Common myeloid progenitor, CD34-positive (primary cell): ENCODE measurements at regions not wholly inside any gene's neighbourhood (a gene's known extent, or its start where the extent isn't known, plus 50 kb on each side); places are given as distances from the start of the nearest gene placed in this dataset.

Source experiments
- CTCF ChIA-PET: fragments of 350-600 bp; sonication (Branson Sonifier 250); formaldehyde crosslinking; loops from one replicate; lab custom pipeline; 2021; ENCODE audit warnings: antibody characterized with exemption; lab: Charles Lee
- POLR2A ChIA-PET: fragments of 350-600 bp; sonication (Branson Sonifier 250); formaldehyde crosslinking; loops from one replicate; lab custom pipeline; 2021; ENCODE audit warnings: antibody characterized with exemption; lab: Charles Lee
- DNase-seq, 3 donors: peaks; one replicate each; pipeline versions ENCODE4 v3.0.0 to v3.0.0-alpha.2; 2013
- H3K27ac ChIP-seq, 2 experiments: 1 replicate in 1 of 2; 2 replicates in 1 of 2; pipeline ENCODE4 v1.7.0; 2013; ENCODE audit warnings: inconsistent platforms in 2 of 2, low read length in 2 of 2, mild to moderate bottlenecking in 2 of 2, low read depth in 1 of 2, moderate library complexity in 1 of 2; ENCODE audit not compliant: severe bottlenecking in 2 of 2, insufficient read depth in 1 of 2, poor library complexity in 1 of 2
- H3K27me3 ChIP-seq, 5 experiments: replicated peaks in 2 of 5; 1 replicate in 3 of 5; 2 replicates in 2 of 5; pipeline versions ENCODE4 v1.6.1 to v1.7.0; 2013; ENCODE audit warnings: low read length in 4 of 5, mild to moderate bottlenecking in 2 of 5, moderate library complexity in 2 of 5, inconsistent platforms in 1 of 5; ENCODE audit not compliant: insufficient read depth in 5 of 5, control insufficient read depth in 4 of 5
- H3K36me3 ChIP-seq, 4 experiments: 1 replicate in 2 of 4; 2 replicates in 2 of 4; pipeline versions ENCODE4 v1.6.1 to v1.7.0; 2013; ENCODE audit warnings: low read length in 3 of 4, control low read depth in 1 of 4, mild to moderate bottlenecking in 1 of 4; ENCODE audit not compliant: control insufficient read depth in 4 of 4, insufficient read depth in 4 of 4
- H3K4me1 ChIP-seq, 4 experiments: 1 replicate in 3 of 4; 2 replicates in 1 of 4; pipeline versions ENCODE4 v1.6.1 to v1.7.1; 2013; ENCODE audit warnings: low read length in 3 of 4, mild to moderate bottlenecking in 3 of 4, control low read depth in 1 of 4, inconsistent platforms in 1 of 4, moderate library complexity in 1 of 4; ENCODE audit not compliant: control insufficient read depth in 4 of 4, insufficient read depth in 4 of 4; ENCODE audit errors: control extremely low read depth in 1 of 4
- H3K4me3 ChIP-seq, 7 experiments: 1 replicate in 4 of 7; 2 replicates in 3 of 7; pipeline versions ENCODE4 v1.5.1 to v1.7.0; 2013; ENCODE audit warnings: mild to moderate bottlenecking in 7 of 7, low read length in 6 of 7, moderate library complexity in 6 of 7, inconsistent platforms in 2 of 7, low read depth in 2 of 7, control low read depth in 1 of 7; ENCODE audit not compliant: insufficient read depth in 4 of 7, control insufficient read depth in 1 of 7; ENCODE audit errors: extremely low read depth in 1 of 7
- H3K9me3 ChIP-seq, 5 experiments: 1 replicate in 4 of 5; 2 replicates in 1 of 5; pipeline versions ENCODE4 v1.6.1 to v1.7.1; 2013; ENCODE audit warnings: low read length in 4 of 5, mild to moderate bottlenecking in 2 of 5, inconsistent platforms in 1 of 5, low read depth in 1 of 5, moderate library complexity in 1 of 5; ENCODE audit not compliant: control insufficient read depth in 4 of 5, insufficient read depth in 2 of 5; ENCODE audit errors: control extremely low read depth in 1 of 5
- WGBS: methylation state at CpG from one replicate; pipeline ENCODE4 v1.1.5; 2013; ENCODE audit not compliant: insufficient coverage; 5-methylcytosine and 5-hydroxymethylcytosine counted together

DNA sequence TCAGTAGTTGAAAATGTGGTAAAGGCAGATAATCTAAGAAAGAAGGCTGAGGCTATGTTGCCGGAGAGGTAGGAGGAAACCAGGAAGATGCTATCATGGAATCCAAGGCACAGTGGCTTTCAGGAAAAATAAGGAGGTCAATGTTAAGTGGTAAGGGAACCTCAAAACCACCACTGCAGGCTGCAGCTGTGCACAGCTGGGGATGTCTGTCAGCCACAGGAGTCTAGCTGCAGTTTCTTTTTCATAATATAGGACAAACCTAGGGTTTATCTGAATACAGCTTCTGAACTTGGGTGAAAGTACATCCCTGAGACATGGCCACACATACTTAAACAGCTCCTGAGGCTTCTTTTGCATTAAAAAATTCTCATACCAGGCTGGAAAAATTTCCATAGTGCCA lies 93.9 kb downstream of the SLC5A7 start:
- Histone ChIP-seq H3K27me3 (no peaks in the 10 kb centered on the region), H3K27ac (no peak overlapping the region), H3K4me3 (peak overlapping the region in 1 of 7 experiments; percentile 12), H3K9me3 (peaks cover 0 to 2% (median 0%) of the 10 kb centered on the region in 5 experiments), H3K36me3 (no peaks in the 10 kb centered on the region), H3K4me1 (peaks cover 4 to 20% (median 6%) of the 10 kb centered on the region in 4 experiments)
- WGBS, result 0% methylated on average over 1 of the region's 1 CpG
- CTCF ChIA-PET, result no interaction called here
- peak in 2 of 3 donors; percentile 39 to 57 for DNase-seq
- POLR2A ChIA-PET, result no interaction called here

DNA sequence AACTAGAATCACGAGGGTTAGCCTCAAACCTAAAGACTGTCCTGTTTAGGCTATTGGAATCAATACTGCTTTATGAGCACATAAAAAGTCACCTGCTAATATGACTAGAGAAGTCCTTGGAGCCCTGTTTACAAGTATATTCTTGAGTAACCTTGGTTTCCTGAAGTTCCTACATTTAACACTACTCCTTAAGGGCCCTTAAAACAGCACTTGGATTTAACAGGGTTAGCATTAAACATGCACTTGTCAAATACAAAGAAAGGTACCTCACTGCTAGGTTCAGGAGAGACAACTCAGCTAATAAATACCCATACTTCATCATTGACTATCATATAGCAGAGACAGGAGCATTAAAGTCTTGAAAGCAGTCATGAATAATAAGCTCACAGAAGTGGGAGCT lies 96.7 kb downstream of the SLC5A7 start:
- no peak overlapping the region for H3K4me3 ChIP-seq
- H3K4me1 ChIP-seq, result peaks cover 4 to 19% (median 6%) of the 10 kb centered on the region in 4 experiments
- ChIA-PET CTCF (interaction anchor here (0.7 kb wide), 1 partner anchor 147 kb away, joined by 3 read pairs; no protein-coding TSS in a partner anchor), POLR2A (no interaction called here)
- DNase-seq, result no peak
- no CpG with 5 or more reads among the region's 1 CpG for WGBS
- no peaks in the 10 kb centered on the region for H3K27me3 ChIP-seq
- no peaks in the 10 kb centered on the region for H3K36me3 ChIP-seq
- H3K27ac ChIP-seq, result no peak overlapping the region
- H3K9me3 ChIP-seq, result no peaks in the 10 kb centered on the region

DNA sequence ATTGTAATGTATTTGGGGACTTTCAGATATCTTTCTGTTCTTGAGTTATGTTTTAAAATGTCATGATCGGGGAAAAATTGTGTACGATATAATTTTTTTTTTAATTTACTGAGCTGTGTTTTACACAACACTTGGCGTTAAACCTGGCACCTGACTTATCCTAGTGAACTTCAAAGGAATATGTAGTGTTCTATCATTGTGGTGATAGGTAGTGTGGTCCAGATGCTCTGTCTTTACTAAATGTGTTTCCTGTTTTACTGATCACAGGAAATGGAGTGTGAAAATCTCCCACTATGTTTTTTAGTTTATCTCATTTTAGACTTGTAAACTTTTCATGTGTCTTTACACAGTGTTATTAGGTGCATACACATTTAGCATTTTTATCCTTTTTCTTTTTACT lies 98.0 kb downstream of the SLC5A7 start:
- peak in 2 of 3 donors; percentile 33 to 57 for DNase-seq
- Histone ChIP-seq H3K36me3 (no peaks in the 10 kb centered on the region), H3K27me3 (no peaks in the 10 kb centered on the region), H3K4me1 (peaks cover 4 to 17% (median 6%) of the 10 kb centered on the region in 4 experiments), H3K9me3 (peaks cover 0 to 3% (median 0%) of the 10 kb centered on the region in 5 experiments), H3K4me3 (no peak overlapping the region), H3K27ac (no peak overlapping the region)
- ChIA-PET POLR2A (no interaction called here), CTCF (no interaction called here)
- 100% methylated on average over 1 of the region's 3 CpGs for WGBS

DNA sequence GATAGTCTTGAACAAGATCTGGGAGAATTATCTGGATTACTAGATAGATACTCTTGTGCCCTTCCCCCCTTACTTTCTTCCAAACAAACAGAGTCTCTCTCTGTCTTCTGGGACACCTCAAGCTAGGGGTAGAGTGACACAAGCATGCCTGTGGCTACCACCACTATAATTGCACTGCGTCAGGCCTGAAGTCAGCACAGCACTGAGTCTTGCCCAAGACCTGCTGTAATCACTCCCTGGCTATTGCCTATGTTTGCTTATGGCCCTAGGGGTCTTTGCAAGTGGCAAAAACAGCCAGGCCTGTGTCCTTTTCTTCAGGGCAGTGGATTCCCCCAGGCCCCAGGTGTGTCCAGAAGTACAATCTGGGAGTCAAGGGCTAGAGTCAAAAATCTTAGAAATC lies 106.6 kb downstream of the SLC5A7 start:
- DNase-seq, result no peak
- peaks cover 0 to 6% (median 0%) of the 10 kb centered on the region in 4 experiments for H3K4me1 ChIP-seq
- ChIA-PET CTCF (no interaction called here), POLR2A (no interaction called here)
- peaks cover 0 to 5% (median 0%) of the 10 kb centered on the region in 5 experiments for H3K9me3 ChIP-seq
- H3K27ac ChIP-seq, result no peak overlapping the region
- no peaks in the 10 kb centered on the region for H3K27me3 ChIP-seq
- 92% methylated on average over 1 of the region's 1 CpG for WGBS
- H3K4me3 ChIP-seq, result no peak overlapping the region
- H3K36me3 ChIP-seq, result no peaks in the 10 kb centered on the region

DNA sequence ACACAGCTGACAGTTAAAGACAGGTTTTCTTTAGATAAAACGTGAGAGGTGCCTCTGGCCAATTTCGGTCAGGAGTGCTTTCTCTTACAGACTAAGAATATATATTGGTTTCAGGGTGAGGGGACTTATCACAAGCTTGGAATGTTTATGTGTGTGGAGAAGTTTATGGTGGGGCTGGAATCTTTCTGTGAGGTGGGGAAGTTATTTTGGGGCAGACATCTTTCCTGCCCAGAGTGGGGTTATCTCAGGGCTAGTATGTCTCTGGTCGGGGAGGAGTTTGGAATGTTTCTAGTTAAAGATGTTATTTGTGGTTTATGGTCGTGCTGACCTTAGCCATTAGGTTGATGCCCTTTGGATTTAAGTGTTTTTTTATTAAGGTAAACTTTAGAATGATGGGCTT lies 115.2 kb downstream of the SLC5A7 start:
- peaks cover 0 to 9% (median 2%) of the 10 kb centered on the region in 5 experiments for H3K9me3 ChIP-seq
- ChIA-PET POLR2A (no interaction called here), CTCF (no interaction called here)
- WGBS, result 100% methylated on average over 1 of the region's 4 CpGs
- DNase-seq, result no peak
- peaks cover 0 to 8% (median 0%) of the 10 kb centered on the region in 4 experiments for H3K4me1 ChIP-seq
- no peaks in the 10 kb centered on the region for H3K36me3 ChIP-seq
- H3K27me3 ChIP-seq, result no peaks in the 10 kb centered on the region
- no peak overlapping the region for H3K4me3 ChIP-seq
- H3K27ac ChIP-seq, result no peak overlapping the region

DNA sequence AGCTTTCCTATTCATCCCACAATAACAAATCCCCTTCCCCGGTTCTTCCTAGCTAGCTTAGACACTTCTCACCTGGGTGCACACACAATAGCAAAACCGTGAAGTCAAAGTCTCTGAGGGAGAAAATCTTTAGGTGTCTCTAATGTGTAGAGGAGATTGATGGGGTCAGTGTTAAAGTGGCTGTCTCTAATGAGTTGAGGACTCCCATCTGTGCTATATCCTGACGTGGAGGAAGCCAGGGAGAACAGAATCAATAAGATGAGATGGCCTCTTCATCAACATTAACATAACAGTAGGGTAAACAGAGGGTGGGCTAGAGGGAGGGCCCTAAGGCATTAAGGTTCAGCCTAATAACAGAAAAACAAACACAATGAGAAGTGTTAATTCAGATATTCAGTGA lies 120.4 kb downstream of the SLC5A7 start:
- no peaks in the 10 kb centered on the region for H3K27me3 ChIP-seq
- no CpG with 5 or more reads among the region's 3 CpGs for WGBS
- ChIA-PET POLR2A (no interaction called here), CTCF (interaction anchor here (2.0 kb wide), 1 partner anchor 13 kb away, joined by 5 read pairs; no protein-coding TSS in a partner anchor)
- H3K9me3 ChIP-seq, result peaks cover 0 to 8% (median 0%) of the 10 kb centered on the region in 5 experiments
- no peak overlapping the region for H3K27ac ChIP-seq
- no peaks in the 10 kb centered on the region for H3K36me3 ChIP-seq
- peaks cover 0 to 8% (median 0%) of the 10 kb centered on the region in 4 experiments for H3K4me1 ChIP-seq
- DNase-seq, result no peak
- H3K4me3 ChIP-seq, result no peak overlapping the region

DNA sequence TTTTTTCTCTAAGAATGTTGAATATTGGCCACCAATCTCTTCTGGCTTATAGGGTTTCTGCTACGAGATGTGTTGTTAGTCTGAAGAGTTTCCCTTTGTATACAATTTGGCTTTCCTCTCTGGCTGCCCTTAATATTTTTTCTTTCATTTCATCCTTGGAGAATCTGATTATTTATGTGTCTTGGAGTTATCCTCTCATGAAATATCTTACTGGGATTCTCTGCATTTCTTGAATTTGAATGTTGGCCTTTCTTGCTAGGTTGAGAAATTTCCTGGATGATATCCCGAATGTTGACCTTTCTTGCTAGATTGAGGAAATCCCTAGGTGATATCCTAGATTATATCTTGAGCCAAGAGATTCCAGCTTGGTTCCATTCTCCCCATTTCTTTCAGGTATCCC lies 125.6 kb downstream of the SLC5A7 start:
- H3K27me3 ChIP-seq, result no peaks in the 10 kb centered on the region
- H3K4me3 ChIP-seq, result no peak overlapping the region
- H3K4me1 ChIP-seq, result no peaks in the 10 kb centered on the region
- no peak overlapping the region for H3K27ac ChIP-seq
- H3K9me3 ChIP-seq, result peaks cover 0 to 8% (median 0%) of the 10 kb centered on the region in 5 experiments
- CTCF ChIA-PET, result no interaction called here
- H3K36me3 ChIP-seq, result no peaks in the 10 kb centered on the region
- WGBS, result 100% methylated on average over 1 of the region's 2 CpGs
- no peak for DNase-seq
- POLR2A ChIA-PET, result no interaction called here
